DOHH2 (cell line): ENCODE measurements at regions not wholly inside any gene's neighbourhood (a gene's known extent, or its start where the extent isn't known, plus 50 kb on each side); places are given as distances from the start of the nearest gene placed in this dataset.

ENCODE experiments used
- CTCF ChIP-seq: fragments of 200-600 bp; sonication (generic); IDR thresholded peaks from one replicate; pipeline ENCODE4 v1.5.1; 2014; ENCODE audit warnings: antibody characterized with exemption, mild to moderate bottlenecking, low read depth, low read length; ENCODE audit not compliant: poor library complexity, severe bottlenecking
- EZH2phosphoT487 ChIP-seq: fragments of 200-600 bp; sonication (generic); IDR thresholded peaks from 2 replicates; pipeline ENCODE4 v1.6.1; 2017; ENCODE audit warnings: borderline replicate concordance, mild to moderate bottlenecking, antibody characterized with exemption, low read length, moderate library complexity, mixed read lengths

GRCh38 chr3:72346526-72346926 is 501.7 kb downstream of the SHQ1 start:
- TF ChIP-seq CTCF = no peak
- no peak for TF ChIP-seq EZH2phosphoT487
